ENCODE measurements at regions not wholly inside any gene's neighbourhood (a gene's known extent, or its start where the extent isn't known, plus 50 kb on each side); places are given as distances from the start of the nearest gene placed in this dataset.

- peaks cover 0 to 6% (median 0%) of the 10 kb centered on the region in 12 donors for H3K4me1 ChIP-seq
- 47 to 58% (median 54%) methylated on average over 4 of the region's 4 CpGs for WGBS, 4 donors
- intact Hi-C loops (cut with DNase I) = no loop called here
- H3K27ac ChIP-seq = no peak overlapping the region
- no peak for DNase-seq
- peaks cover 0 to 24% (median under 1%) of the 10 kb centered on the region in 12 donors for H3K9me3 ChIP-seq
- ATAC-seq = no peak
- TF ChIP-seq POLR2A (IDR thresholded peaks at IDR 0.05) (no peak), CTCF (IDR thresholded peaks at IDR 0.05) (no peak)
- H3K36me3 ChIP-seq = no peaks in the 10 kb centered on the region
- no peak overlapping the region for H3K4me3 ChIP-seq
- H3K27me3 ChIP-seq = no peaks in the 10 kb centered on the region
Measured at GRCh38 chr2:23106242-23106785, 278.7 kb upstream of the KLHL29 start.

DNA sequence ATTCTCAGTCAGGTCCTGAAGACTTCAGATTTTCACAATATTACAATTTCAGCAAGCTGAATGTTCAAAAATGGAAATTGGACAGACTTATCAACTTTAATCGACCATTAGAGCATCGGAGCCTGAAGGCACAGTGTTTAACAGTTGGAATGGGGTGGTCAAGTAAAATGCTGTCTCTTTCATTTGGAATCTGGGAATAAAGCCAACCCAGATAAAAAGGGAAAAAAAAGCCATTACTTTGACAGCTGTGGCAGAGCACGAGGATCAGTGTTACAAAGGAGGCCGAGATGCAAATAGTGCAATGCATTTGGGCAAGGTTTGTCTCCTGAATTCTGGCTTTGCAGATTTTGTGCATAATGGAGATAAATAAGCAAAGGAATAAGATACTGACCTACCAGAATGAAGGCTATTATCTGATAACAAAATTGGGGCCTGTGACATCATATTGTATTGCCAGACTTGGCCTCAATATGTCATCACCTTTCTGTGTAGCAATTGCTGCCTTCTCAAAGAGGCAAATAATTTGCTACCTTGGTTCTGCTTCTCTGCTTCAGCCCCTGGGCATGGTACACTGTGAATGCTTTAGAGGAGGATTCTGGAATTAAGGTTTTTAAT is 277.5 kb upstream of the KLHL29 start:
- WGBS, 4 donors = 47 to 56% (median 51%) methylated on average over 4 of the region's 4 CpGs
- ATAC-seq (no peak), DNase-seq (no peak)
- Histone ChIP-seq H3K27me3 (no peaks in the 10 kb centered on the region), H3K9me3 (peaks cover 0 to 17% (median 0%) of the 10 kb centered on the region in 12 donors), H3K36me3 (no peaks in the 10 kb centered on the region), H3K27ac (no peak overlapping the region), H3K4me3 (no peak overlapping the region), H3K4me1 (peaks cover 0 to 6% (median 0%) of the 10 kb centered on the region in 12 donors)
- intact Hi-C loops (cut with DNase I) = no loop called here
- no peak for TF ChIP-seq POLR2A (IDR thresholded peaks at IDR 0.05)

- ATAC-seq (no peak), DNase-seq (no peak)
Measured at GRCh38 chr2:23111263-23111662, 273.7 kb upstream of the KLHL29 start.

DNA sequence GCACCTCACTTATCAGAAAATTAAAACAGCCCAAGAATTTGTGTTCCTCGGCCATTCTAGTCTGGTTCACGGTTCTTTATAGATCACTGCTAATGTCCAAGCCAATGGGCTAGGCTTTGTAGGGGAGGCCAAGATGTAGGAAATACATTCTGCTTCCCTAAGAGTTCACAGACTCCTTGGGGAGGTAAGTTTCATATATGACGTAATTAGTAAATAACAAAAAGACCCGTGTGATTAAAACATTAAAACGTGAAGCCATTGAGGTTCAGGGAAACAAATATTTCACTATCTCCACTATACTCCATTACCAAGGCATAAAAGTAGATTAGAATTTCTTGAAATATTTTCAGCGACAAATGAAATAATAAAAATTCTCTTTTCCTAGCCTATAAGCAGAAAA is 272.5 kb upstream of the KLHL29 start:
- Histone ChIP-seq H3K4me1 (peaks cover 0 to 3% (median 0%) of the 10 kb centered on the region in 12 donors), H3K9me3 (peaks cover 0 to 17% (median 0%) of the 10 kb centered on the region in 12 donors), H3K4me3 (no peak overlapping the region), H3K36me3 (no peaks in the 10 kb centered on the region), H3K27me3 (no peaks in the 10 kb centered on the region), H3K27ac (no peak overlapping the region)
- intact Hi-C loops (cut with DNase I) = no loop called here
- ATAC-seq = no peak
- no peak for TF ChIP-seq CTCF (IDR thresholded peaks at IDR 0.05)
- no peak for TF ChIP-seq POLR2A (IDR thresholded peaks at IDR 0.05)
- no peak for DNase-seq
- 81 to 88% (median 82%) methylated on average over 6 of the region's 6 CpGs for WGBS, 4 donors

More at GRCh38 chr2:23111263-23111662, 273.7 kb upstream of the KLHL29 start:
- H3K36me3 ChIP-seq = no peaks in the 10 kb centered on the region
- 45 to 64% (median 56%) methylated on average over 2 of the region's 2 CpGs for WGBS, 4 donors
- H3K9me3 ChIP-seq = peaks cover 0 to 17% (median 0%) of the 10 kb centered on the region in 12 donors
- peaks cover 0 to 6% (median 0%) of the 10 kb centered on the region in 12 donors for H3K4me1 ChIP-seq
- TF ChIP-seq CTCF (IDR thresholded peaks at IDR 0.05) = no peak
- TF ChIP-seq POLR2A (IDR thresholded peaks at IDR 0.05) = no peak
- no peak overlapping the region for H3K4me3 ChIP-seq
- no peaks in the 10 kb centered on the region for H3K27me3 ChIP-seq
- intact Hi-C loops (cut with DNase I) = no loop called here
- H3K27ac ChIP-seq = no peak overlapping the region

All from heart left ventricle (tissue), 16 donors.